ENCODE measurements at regions not wholly inside any gene's neighbourhood (a gene's known extent, or its start where the extent isn't known, plus 50 kb on each side); places are given as distances from the start of the nearest gene placed in this dataset.

GRCh38 chr2:100718065-100718629 lies 101.8 kb upstream of the NPAS2 start:
- Mint-ChIP-seq H3K9me3 (ENCODE audit: unreplicated experiment) (no peaks in the 10 kb centered on the region), H3K36me3 (ENCODE audit: insufficient read depth, unreplicated experiment) (no peaks in the 10 kb centered on the region), H3K27ac (ENCODE audit: unreplicated experiment) (no peak overlapping the region), H3K4me1 (ENCODE audit: low read depth, unreplicated experiment) (no peaks in the 10 kb centered on the region), H3K27me3 (ENCODE audit: insufficient read depth, unreplicated experiment) (peaks cover 5% of the 10 kb centered on the region), H3K4me3 (ENCODE audit: unreplicated experiment) (no peak overlapping the region)
- Histone ChIP-seq H3K9me3 (no peaks in the 10 kb centered on the region), H3K27me3 (replicated peaks; ENCODE audit: control insufficient read depth, insufficient read depth, low read length) (no peaks in the 10 kb centered on the region), H3K4me1 (peaks cover 7% of the 10 kb centered on the region; the same call in 1 of the 2 replicates), H3K4me3 (ENCODE audit: low read depth, low read length) (no peak overlapping the region), H3K36me3 (ENCODE audit: control insufficient read depth, insufficient read depth, low read length) (no peaks in the 10 kb centered on the region)
- DNase-seq: peak; percentile 14 to 49
- no TSS peak for BruUV-seq (replicated peaks)
- ChIA-PET POLR2A (no interaction called here), CTCF (no interaction called here)
- intact Hi-C loops (cut with micrococcal nuclease; ENCODE audit: unreplicated experiment): loop anchor here (5.0 kb wide), 2 partner anchors 111 to 269 kb away; no protein-coding TSS in a partner anchor
- TF ChIP-seq, protein P1, sequence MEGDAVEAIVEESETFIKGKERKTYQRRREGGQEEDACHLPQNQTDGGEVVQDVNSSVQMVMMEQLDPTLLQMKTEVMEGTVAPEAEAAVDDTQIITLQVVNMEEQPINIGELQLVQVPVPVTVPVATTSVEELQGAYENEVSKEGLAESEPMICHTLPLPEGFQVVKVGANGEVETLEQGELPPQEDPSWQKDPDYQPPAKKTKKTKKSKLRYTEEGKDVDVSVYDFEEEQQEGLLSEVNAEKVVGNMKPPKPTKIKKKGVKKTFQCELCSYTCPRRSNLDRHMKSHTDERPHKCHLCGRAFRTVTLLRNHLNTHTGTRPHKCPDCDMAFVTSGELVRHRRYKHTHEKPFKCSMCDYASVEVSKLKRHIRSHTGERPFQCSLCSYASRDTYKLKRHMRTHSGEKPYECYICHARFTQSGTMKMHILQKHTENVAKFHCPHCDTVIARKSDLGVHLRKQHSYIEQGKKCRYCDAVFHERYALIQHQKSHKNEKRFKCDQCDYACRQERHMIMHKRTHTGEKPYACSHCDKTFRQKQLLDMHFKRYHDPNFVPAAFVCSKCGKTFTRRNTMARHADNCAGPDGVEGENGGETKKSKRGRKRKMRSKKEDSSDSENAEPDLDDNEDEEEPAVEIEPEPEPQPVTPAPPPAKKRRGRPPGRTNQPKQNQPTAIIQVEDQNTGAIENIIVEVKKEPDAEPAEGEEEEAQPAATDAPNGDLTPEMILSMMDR (IDR thresholded peaks at IDR 0.05; ENCODE audit: insufficient read depth in 1 of 2, low read depth in 1 of 2, low read length in 1 of 2, severe bottlenecking in 1 of 2, unreplicated experiment in 1 of 2): no peak

- ChIA-PET CTCF (no interaction called here), POLR2A (no interaction called here)
- H3K4me3 ChIP-seq (ENCODE audit: low read depth, low read length): no peak overlapping the region
- Mint-ChIP-seq H3K36me3 (ENCODE audit: insufficient read depth, unreplicated experiment) (no peaks in the 10 kb centered on the region), H3K4me3 (ENCODE audit: unreplicated experiment) (no peak overlapping the region), H3K27ac (ENCODE audit: unreplicated experiment) (no peak overlapping the region), H3K27me3 (ENCODE audit: insufficient read depth, unreplicated experiment) (peaks cover 5% of the 10 kb centered on the region), H3K9me3 (ENCODE audit: unreplicated experiment) (no peaks in the 10 kb centered on the region), H3K4me1 (ENCODE audit: low read depth, unreplicated experiment) (no peaks in the 10 kb centered on the region)
- no TSS peak for BruUV-seq (replicated peaks)
- peaks cover 7% of the 10 kb centered on the region; the same call in 1 of the 2 replicates for H3K4me1 ChIP-seq
- DNase-seq: no peak
- H3K9me3 ChIP-seq: no peaks in the 10 kb centered on the region
- H3K36me3 ChIP-seq (ENCODE audit: control insufficient read depth, insufficient read depth, low read length): no peaks in the 10 kb centered on the region
- intact Hi-C loops (cut with micrococcal nuclease; ENCODE audit: unreplicated experiment): no loop called here
- TF ChIP-seq, protein P1 (IDR thresholded peaks at IDR 0.05; ENCODE audit: insufficient read depth in 1 of 2, low read depth in 1 of 2, low read length in 1 of 2, severe bottlenecking in 1 of 2, unreplicated experiment in 1 of 2): no peak
- no peaks in the 10 kb centered on the region for H3K27me3 ChIP-seq (replicated peaks; ENCODE audit: control insufficient read depth, insufficient read depth, low read length)
Measured at GRCh38 chr2:100720445-100720844, 99.5 kb upstream of the NPAS2 start.

DNA sequence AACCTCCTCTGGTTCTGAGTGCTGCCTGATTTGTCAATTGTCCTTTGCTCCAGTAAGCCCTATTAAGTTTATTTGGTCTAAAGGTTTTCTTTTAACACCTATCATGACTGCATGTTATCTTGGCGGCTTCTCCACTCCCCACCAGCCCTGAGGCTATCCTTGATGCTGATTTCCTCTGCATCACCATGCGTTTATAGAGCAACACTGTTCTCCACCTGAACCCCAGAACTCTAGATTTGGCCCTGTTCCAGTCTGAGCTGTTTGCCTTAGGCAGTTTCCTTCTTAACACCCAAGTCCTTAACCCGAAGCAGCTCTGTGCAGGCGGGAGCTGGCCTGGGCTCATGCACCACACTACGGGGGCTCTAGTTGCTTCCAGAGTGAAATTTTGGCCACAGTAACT lies 98.2 kb upstream of the NPAS2 start:
- intact Hi-C loops (cut with micrococcal nuclease; ENCODE audit: unreplicated experiment): no loop called here
- no peak overlapping the region for H3K4me3 ChIP-seq (ENCODE audit: low read depth, low read length)
- H3K36me3 Mint-ChIP-seq (ENCODE audit: insufficient read depth, unreplicated experiment): no peaks in the 10 kb centered on the region
- no peaks in the 10 kb centered on the region for H3K4me1 Mint-ChIP-seq (ENCODE audit: low read depth, unreplicated experiment)
- CTCF ChIA-PET: no interaction called here
- POLR2A ChIA-PET: no interaction called here
- no peak overlapping the region for H3K4me3 Mint-ChIP-seq (ENCODE audit: unreplicated experiment)
- peaks cover 7% of the 10 kb centered on the region; the same call in 1 of the 2 replicates for H3K4me1 ChIP-seq
- no peaks in the 10 kb centered on the region for H3K9me3 ChIP-seq
- no TSS peak for BruUV-seq (replicated peaks)
- no peaks in the 10 kb centered on the region for H3K9me3 Mint-ChIP-seq (ENCODE audit: unreplicated experiment)
- no peak for DNase-seq
- no peaks in the 10 kb centered on the region for H3K36me3 ChIP-seq (ENCODE audit: control insufficient read depth, insufficient read depth, low read length)
- TF ChIP-seq, protein P1 (IDR thresholded peaks at IDR 0.05; ENCODE audit: insufficient read depth in 1 of 2, low read depth in 1 of 2, low read length in 1 of 2, severe bottlenecking in 1 of 2, unreplicated experiment in 1 of 2): no peak
- H3K27ac Mint-ChIP-seq (ENCODE audit: unreplicated experiment): no peak overlapping the region
- peaks cover 5% of the 10 kb centered on the region for H3K27me3 Mint-ChIP-seq (ENCODE audit: insufficient read depth, unreplicated experiment)
- H3K27me3 ChIP-seq (replicated peaks; ENCODE audit: control insufficient read depth, insufficient read depth, low read length): no peaks in the 10 kb centered on the region
